ENCODE measurements at regions not wholly inside any gene's neighbourhood (a gene's known extent, or its start where the extent isn't known, plus 50 kb on each side); places are given as distances from the start of the nearest gene placed in this dataset.

GRCh38 chrX:102846544-102847236 lies 90.4 kb upstream of the RAB40AL start:
- Histone ChIP-seq H2BK20ac (ENCODE audit: low read depth, low read length, poor library complexity, severe bottlenecking) (no peak overlapping the region), H3T11ph (ENCODE audit: low read length) (no peak overlapping the region), H3K23me2 (ENCODE audit: insufficient read length, low read depth, low read length, poor library complexity, severe bottlenecking) (no peaks in the 10 kb centered on the region), H3K9me3 (ENCODE audit: control insufficient read depth, low read depth, low read length) (peaks cover 28% of the 10 kb centered on the region), H4K8ac (replicated peaks; ENCODE audit: insufficient read length, low read depth, low read length) (no peak overlapping the region), H2AFZ (ENCODE audit: low read length) (no peak overlapping the region), H3K56ac (ENCODE audit: insufficient read length, low read depth, low read length) (no peak overlapping the region), H3K14ac (ENCODE audit: insufficient read depth, low read length) (no peak overlapping the region), H4K5ac (ENCODE audit: insufficient read length, low read depth, low read length) (no peak overlapping the region), H3K23ac (ENCODE audit: insufficient read length, low read depth, low read length) (no peak overlapping the region), H3K4me1 (ENCODE audit: insufficient read depth, low read length) (no peaks in the 10 kb centered on the region), H3K4ac (ENCODE audit: low read depth, low read length) (no peak overlapping the region), H4K20me1 (ENCODE audit: control insufficient read depth, insufficient read depth, insufficient read length) (no peaks in the 10 kb centered on the region), H2AK5ac (ENCODE audit: insufficient read length, low read length) (no peak overlapping the region), H4K91ac (ENCODE audit: insufficient read length, low read depth, low read length) (no peak overlapping the region), H2BK15ac (ENCODE audit: low read depth, low read length) (no peak overlapping the region), H3K79me2 (ENCODE audit: insufficient read depth, low read length) (no peaks in the 10 kb centered on the region), H3K79me1 (ENCODE audit: insufficient read depth, low read depth, low read length, poor library complexity, severe bottlenecking) (no peaks in the 10 kb centered on the region), H3K18ac (ENCODE audit: insufficient read length, low read depth, low read length) (no peak overlapping the region), H2BK5ac (ENCODE audit: insufficient read length, low read length) (no peak overlapping the region), H3K9ac (ENCODE audit: extremely low read depth, insufficient read length, low read length) (no peak overlapping the region), H3K4me2 (ENCODE audit: insufficient read depth, insufficient read length, low read length) (no peak overlapping the region), H2BK120ac (ENCODE audit: low read depth, low read length, poor library complexity, severe bottlenecking) (no peak overlapping the region), H2BK12ac (ENCODE audit: insufficient read length, low read depth, low read length) (no peak overlapping the region), H3K27ac (ENCODE audit: insufficient read length, low read depth, low read length) (no peak overlapping the region), H3K27me3 (ENCODE audit: insufficient read depth, low read length) (no peaks in the 10 kb centered on the region)
- Mint-ChIP-seq H3K27ac (no peak overlapping the region; a peak in 1 of 7 replicates), H3K36me3 (ENCODE audit: insufficient read depth in 1 of 3, low read depth in 3 of 3) (peaks cover 5 to 19% (median 5%) of the 10 kb centered on the region in 3 experiments; a peak in 5 of 7 replicates), H3K4me3 (no peak overlapping the region), H3K27me3 (ENCODE audit: low read depth) (no peaks in the 10 kb centered on the region), H3K4me1 (no peaks in the 10 kb centered on the region), H3K9me3 (peaks cover 51 to 52% of the 10 kb centered on the region in 2 experiments)
- WGBS (ENCODE audit: extremely low coverage, insufficient read length, low lambda C conversion rate) = no CpG with 5 or more reads among the region's 4 CpGs
- DNase-seq = no peak
- TF ChIP-seq CTCF (conservative IDR thresholded peaks at IDR 0.05) = no peak

Measured in H9 (cell line).